Mucosa of stomach (tissue), 1 donor: ENCODE measurements at regions not wholly inside any gene's neighbourhood (a gene's known extent, or its start where the extent isn't known, plus 50 kb on each side); places are given as distances from the start of the nearest gene placed in this dataset.

ENCODE experiments used
- H3K27me3 ChIP-seq: one replicate; pipeline ENCODE4 v1.7.0; 2013; ENCODE audit warnings: mild to moderate bottlenecking, low read length; ENCODE audit not compliant: control insufficient read depth, insufficient read depth
- H3K36me3 ChIP-seq: one replicate; pipeline ENCODE4 v1.7.0; 2013; ENCODE audit warnings: low read length; ENCODE audit not compliant: control insufficient read depth, insufficient read depth
- H3K4me1 ChIP-seq: one replicate; pipeline ENCODE4 v1.7.0; 2013; ENCODE audit warnings: mild to moderate bottlenecking, low read length; ENCODE audit not compliant: control insufficient read depth, insufficient read depth
- H3K4me3 ChIP-seq: one replicate; pipeline ENCODE4 v1.7.0; 2013; ENCODE audit warnings: low read length
- H3K9ac ChIP-seq: one replicate; pipeline ENCODE4 v1.7.0; 2013; ENCODE audit warnings: mild to moderate bottlenecking, low read length, moderate library complexity
- H3K9me3 ChIP-seq: one replicate; pipeline ENCODE4 v1.7.0; 2013; ENCODE audit warnings: mild to moderate bottlenecking, low read length, moderate library complexity; ENCODE audit not compliant: control insufficient read depth
- donor health status: Pancreatic carcinoma.

GRCh38 chr13:107291875-107292274, 723.9 kb upstream of the ARGLU1 start:
- Histone ChIP-seq H3K4me1 (no peaks in the 10 kb centered on the region), H3K27me3 (no peaks in the 10 kb centered on the region), H3K9me3 (no peaks in the 10 kb centered on the region), H3K36me3 (no peaks in the 10 kb centered on the region), H3K9ac (no peak overlapping the region), H3K4me3 (no peak overlapping the region)

- Histone ChIP-seq H3K9ac (no peak overlapping the region), H3K4me3 (no peak overlapping the region), H3K4me1 (no peaks in the 10 kb centered on the region)
Measured at GRCh38 chr13:107289540-107289939, 721.6 kb upstream of the ARGLU1 start.

GRCh38 chr13:107284173-107284572, 716.2 kb upstream of the ARGLU1 start:
- H3K27me3 ChIP-seq, result no peaks in the 10 kb centered on the region
- H3K36me3 ChIP-seq, result no peaks in the 10 kb centered on the region
- H3K9me3 ChIP-seq, result no peaks in the 10 kb centered on the region

More at GRCh38 chr13:107289540-107289939, 721.6 kb upstream of the ARGLU1 start:
- no peaks in the 10 kb centered on the region for H3K27me3 ChIP-seq
- H3K9me3 ChIP-seq, result no peaks in the 10 kb centered on the region
- H3K36me3 ChIP-seq, result no peaks in the 10 kb centered on the region

GRCh38 chr13:107277911-107278310, 710.0 kb upstream of the ARGLU1 start:
- no peaks in the 10 kb centered on the region for H3K36me3 ChIP-seq

More at GRCh38 chr13:107284173-107284572, 716.2 kb upstream of the ARGLU1 start:
- H3K4me1 ChIP-seq, result no peaks in the 10 kb centered on the region
- no peak overlapping the region for H3K9ac ChIP-seq
- no peak overlapping the region for H3K4me3 ChIP-seq

GRCh38 chr13:107276936-107277335, 709.0 kb upstream of the ARGLU1 start:
- Histone ChIP-seq H3K4me3 (no peak overlapping the region), H3K9me3 (no peaks in the 10 kb centered on the region), H3K27me3 (no peaks in the 10 kb centered on the region), H3K4me1 (no peaks in the 10 kb centered on the region), H3K36me3 (no peaks in the 10 kb centered on the region), H3K9ac (no peak overlapping the region)

More at GRCh38 chr13:107277911-107278310, 710.0 kb upstream of the ARGLU1 start:
- Histone ChIP-seq H3K4me1 (no peaks in the 10 kb centered on the region), H3K9ac (no peak overlapping the region), H3K9me3 (no peaks in the 10 kb centered on the region), H3K27me3 (no peaks in the 10 kb centered on the region), H3K4me3 (no peak overlapping the region)

GRCh38 chr13:107275945-107276614, 708.1 kb upstream of the ARGLU1 start:
- H3K36me3 ChIP-seq, result no peaks in the 10 kb centered on the region
- H3K4me1 ChIP-seq, result no peaks in the 10 kb centered on the region
- no peak overlapping the region for H3K4me3 ChIP-seq

GRCh38 chr13:107275312-107275711, 707.4 kb upstream of the ARGLU1 start:
- Histone ChIP-seq H3K27me3 (no peaks in the 10 kb centered on the region), H3K4me1 (no peaks in the 10 kb centered on the region), H3K36me3 (no peaks in the 10 kb centered on the region), H3K9me3 (no peaks in the 10 kb centered on the region), H3K4me3 (no peak overlapping the region), H3K9ac (no peak overlapping the region)

More at GRCh38 chr13:107275945-107276614, 708.1 kb upstream of the ARGLU1 start:
- no peaks in the 10 kb centered on the region for H3K9me3 ChIP-seq
- H3K27me3 ChIP-seq, result no peaks in the 10 kb centered on the region
- H3K9ac ChIP-seq, result no peak overlapping the region

- Histone ChIP-seq H3K27me3 (no peaks in the 10 kb centered on the region), H3K9ac (no peak overlapping the region), H3K4me1 (no peaks in the 10 kb centered on the region), H3K36me3 (no peaks in the 10 kb centered on the region), H3K9me3 (no peaks in the 10 kb centered on the region), H3K4me3 (no peak overlapping the region)
Measured at GRCh38 chr13:107271227-107271626, 703.3 kb upstream of the ARGLU1 start.

GRCh38 chr13:107266657-107267056, 698.7 kb upstream of the ARGLU1 start:
- no peak overlapping the region for H3K9ac ChIP-seq
- no peaks in the 10 kb centered on the region for H3K4me1 ChIP-seq
- no peak overlapping the region for H3K4me3 ChIP-seq
- no peaks in the 10 kb centered on the region for H3K9me3 ChIP-seq
- no peaks in the 10 kb centered on the region for H3K27me3 ChIP-seq
- H3K36me3 ChIP-seq, result no peaks in the 10 kb centered on the region

- Histone ChIP-seq H3K9ac (no peak overlapping the region), H3K27me3 (no peaks in the 10 kb centered on the region), H3K4me3 (no peak overlapping the region), H3K36me3 (no peaks in the 10 kb centered on the region), H3K4me1 (no peaks in the 10 kb centered on the region), H3K9me3 (no peaks in the 10 kb centered on the region)
Measured at GRCh38 chr13:107258599-107259187, 690.8 kb upstream of the ARGLU1 start.

- H3K4me3 ChIP-seq, result no peak overlapping the region
- no peaks in the 10 kb centered on the region for H3K36me3 ChIP-seq
- H3K9ac ChIP-seq, result no peak overlapping the region
- no peaks in the 10 kb centered on the region for H3K4me1 ChIP-seq
- H3K9me3 ChIP-seq, result no peaks in the 10 kb centered on the region
- H3K27me3 ChIP-seq, result no peaks in the 10 kb centered on the region
Measured at GRCh38 chr13:107254392-107254791, 686.5 kb upstream of the ARGLU1 start.

- Histone ChIP-seq H3K27me3 (no peaks in the 10 kb centered on the region), H3K9me3 (no peaks in the 10 kb centered on the region), H3K4me3 (no peak overlapping the region), H3K4me1 (no peaks in the 10 kb centered on the region), H3K36me3 (no peaks in the 10 kb centered on the region), H3K9ac (no peak overlapping the region)
Measured at GRCh38 chr13:107252428-107252827, 684.5 kb upstream of the ARGLU1 start.
